ENCODE measurements at regions not wholly inside any gene's neighbourhood (a gene's known extent, or its start where the extent isn't known, plus 50 kb on each side); places are given as distances from the start of the nearest gene placed in this dataset.
"Not testable (repeated sequence)": the region's sequence is repeated elsewhere in the genome, so short reads cannot be mapped to it uniquely, and the experiment has no call there.

GRCh38 chr15:31439328-31439727, 112.7 kb downstream of the KLF13 start:
- no peak for DNase-seq (ENCODE audit: low read depth, low spot score)
- H3K27ac ChIP-seq, result no peak overlapping the region

GRCh38 chr15:31440216-31440615, 113.6 kb downstream of the KLF13 start:
- not testable (repeated sequence) for H3K27ac ChIP-seq

More at GRCh38 chr15:31439328-31439727, 112.7 kb downstream of the KLF13 start:
- Histone ChIP-seq H3K36me3 (ENCODE audit: insufficient read depth, low read length) (no peaks in the 10 kb centered on the region), H3K9me3 (ENCODE audit: low read depth, low read length) (no peaks in the 10 kb centered on the region), H3K9ac (ENCODE audit: insufficient read length) (no peak overlapping the region), H3K4me3 (no peak overlapping the region)
- no peak for TF ChIP-seq EZH2 (IDR thresholded peaks at IDR 0.05)
- TF ChIP-seq FOXP2 (optimal IDR thresholded peaks at IDR 0.05; ENCODE audit: control extremely low read depth, extremely low read length, insufficient read depth), result no peak
- TF ChIP-seq POLR2AphosphoS5 (IDR thresholded peaks at IDR 0.05; ENCODE audit: borderline replicate concordance, low read depth, low read length), result no peak

GRCh38 chr15:31440754-31441311, 114.2 kb downstream of the KLF13 start:
- DNase-seq (ENCODE audit: low read depth, low spot score), result no peak
- no peak overlapping the region for H3K27ac ChIP-seq
- no peak overlapping the region for H3K9ac ChIP-seq (ENCODE audit: insufficient read length)

More at GRCh38 chr15:31440216-31440615, 113.6 kb downstream of the KLF13 start:
- H3K36me3 ChIP-seq (ENCODE audit: insufficient read depth, low read length); DNase-seq (ENCODE audit: low read depth, low spot score); H3K4me3 ChIP-seq; H3K9ac ChIP-seq (ENCODE audit: insufficient read length); H3K9me3 ChIP-seq (ENCODE audit: low read depth, low read length): not testable (repeated sequence)

GRCh38 chr15:31442226-31442625, 115.6 kb downstream of the KLF13 start:
- Histone ChIP-seq H3K27ac (no peak overlapping the region), H3K36me3 (ENCODE audit: insufficient read depth, low read length) (no peaks in the 10 kb centered on the region), H3K4me3 (no peak overlapping the region), H3K9me3 (ENCODE audit: low read depth, low read length) (no peaks in the 10 kb centered on the region), H3K9ac (ENCODE audit: insufficient read length) (no peak overlapping the region)
- DNase-seq (ENCODE audit: low read depth, low spot score), result no peak
- TF ChIP-seq POLR2AphosphoS5 (IDR thresholded peaks at IDR 0.05; ENCODE audit: borderline replicate concordance, low read depth, low read length), result no peak
- TF ChIP-seq EZH2 (IDR thresholded peaks at IDR 0.05), result no peak
- no peak for TF ChIP-seq FOXP2 (optimal IDR thresholded peaks at IDR 0.05; ENCODE audit: control extremely low read depth, extremely low read length, insufficient read depth)

More at GRCh38 chr15:31440754-31441311, 114.2 kb downstream of the KLF13 start:
- Histone ChIP-seq H3K36me3 (ENCODE audit: insufficient read depth, low read length) (no peaks in the 10 kb centered on the region), H3K9me3 (ENCODE audit: low read depth, low read length) (no peaks in the 10 kb centered on the region), H3K4me3 (no peak overlapping the region)
- TF ChIP-seq POLR2AphosphoS5 (IDR thresholded peaks at IDR 0.05; ENCODE audit: borderline replicate concordance, low read depth, low read length), result no peak

GRCh38 chr15:31442699-31443111, 116.1 kb downstream of the KLF13 start:
- H3K27ac ChIP-seq, result no peak overlapping the region

GRCh38 chr15:31444844-31445243, 118.2 kb downstream of the KLF13 start:
- H3K9me3 ChIP-seq (ENCODE audit: low read depth, low read length), result no peaks in the 10 kb centered on the region
- TF ChIP-seq EZH2 (IDR thresholded peaks at IDR 0.05), result no peak
- TF ChIP-seq POLR2AphosphoS5 (IDR thresholded peaks at IDR 0.05; ENCODE audit: borderline replicate concordance, low read depth, low read length), result no peak
- TF ChIP-seq FOXP2 (optimal IDR thresholded peaks at IDR 0.05; ENCODE audit: control extremely low read depth, extremely low read length, insufficient read depth), result no peak
- no peak overlapping the region for H3K9ac ChIP-seq (ENCODE audit: insufficient read length)
- H3K27ac ChIP-seq, result no peak overlapping the region
- DNase-seq (ENCODE audit: low read depth, low spot score), result no peak
- H3K4me3 ChIP-seq, result no peak overlapping the region
- no peaks in the 10 kb centered on the region for H3K36me3 ChIP-seq (ENCODE audit: insufficient read depth, low read length)

More at GRCh38 chr15:31442699-31443111, 116.1 kb downstream of the KLF13 start:
- H3K36me3 ChIP-seq (ENCODE audit: insufficient read depth, low read length), result no peaks in the 10 kb centered on the region
- no peak overlapping the region for H3K4me3 ChIP-seq
- DNase-seq (ENCODE audit: low read depth, low spot score), result no peak
- TF ChIP-seq EZH2 (IDR thresholded peaks at IDR 0.05) (no peak), FOXP2 (optimal IDR thresholded peaks at IDR 0.05; ENCODE audit: control extremely low read depth, extremely low read length, insufficient read depth) (no peak), POLR2AphosphoS5 (IDR thresholded peaks at IDR 0.05; ENCODE audit: borderline replicate concordance, low read depth, low read length) (no peak)
- no peaks in the 10 kb centered on the region for H3K9me3 ChIP-seq (ENCODE audit: low read depth, low read length)
- no peak overlapping the region for H3K9ac ChIP-seq (ENCODE audit: insufficient read length)

GRCh38 chr15:31446546-31446945, 119.9 kb downstream of the KLF13 start:
- Histone ChIP-seq H3K9ac (ENCODE audit: insufficient read length) (no peak overlapping the region), H3K4me3 (no peak overlapping the region)
- TF ChIP-seq FOXP2 (optimal IDR thresholded peaks at IDR 0.05; ENCODE audit: control extremely low read depth, extremely low read length, insufficient read depth), result no peak
- no peak for TF ChIP-seq POLR2AphosphoS5 (IDR thresholded peaks at IDR 0.05; ENCODE audit: borderline replicate concordance, low read depth, low read length)
- TF ChIP-seq EZH2 (IDR thresholded peaks at IDR 0.05), result no peak

GRCh38 chr15:31447931-31448634, 121.4 kb downstream of the KLF13 start:
- TF ChIP-seq FOXP2 (optimal IDR thresholded peaks at IDR 0.05; ENCODE audit: control extremely low read depth, extremely low read length, insufficient read depth) (no peak), EZH2 (IDR thresholded peaks at IDR 0.05) (no peak), POLR2AphosphoS5 (IDR thresholded peaks at IDR 0.05; ENCODE audit: borderline replicate concordance, low read depth, low read length) (no peak)
- DNase-seq (ENCODE audit: low read depth, low spot score), result no peak
- Histone ChIP-seq H3K4me3 (no peak overlapping the region), H3K9me3 (ENCODE audit: low read depth, low read length) (no peaks in the 10 kb centered on the region), H3K9ac (ENCODE audit: insufficient read length) (no peak overlapping the region), H3K27ac (no peak overlapping the region), H3K36me3 (ENCODE audit: insufficient read depth, low read length) (no peaks in the 10 kb centered on the region)

More at GRCh38 chr15:31446546-31446945, 119.9 kb downstream of the KLF13 start:
- no peaks in the 10 kb centered on the region for H3K9me3 ChIP-seq (ENCODE audit: low read depth, low read length)
- H3K36me3 ChIP-seq (ENCODE audit: insufficient read depth, low read length), result no peaks in the 10 kb centered on the region
- no peak overlapping the region for H3K27ac ChIP-seq
- no peak for DNase-seq (ENCODE audit: low read depth, low spot score)

- no peak for TF ChIP-seq FOXP2 (optimal IDR thresholded peaks at IDR 0.05; ENCODE audit: control extremely low read depth, extremely low read length, insufficient read depth)
- TF ChIP-seq POLR2AphosphoS5 (IDR thresholded peaks at IDR 0.05; ENCODE audit: borderline replicate concordance, low read depth, low read length), result no peak
- TF ChIP-seq EZH2 (IDR thresholded peaks at IDR 0.05), result no peak
- no peaks in the 10 kb centered on the region for H3K36me3 ChIP-seq (ENCODE audit: insufficient read depth, low read length)
- H3K9ac ChIP-seq (ENCODE audit: insufficient read length), result no peak overlapping the region
- H3K27ac ChIP-seq, result no peak overlapping the region
- no peaks in the 10 kb centered on the region for H3K9me3 ChIP-seq (ENCODE audit: low read depth, low read length)
- no peak for DNase-seq (ENCODE audit: low read depth, low spot score)
- H3K4me3 ChIP-seq, result no peak overlapping the region
Observed at GRCh38 chr15:31448635-31448979, 122.0 kb downstream of the KLF13 start.
